ENCODE measurements at regions not wholly inside any gene's neighbourhood (a gene's known extent, or its start where the extent isn't known, plus 50 kb on each side); places are given as distances from the start of the nearest gene placed in this dataset.

GRCh38 chr20:61047515-61047914 lies 204.5 kb upstream of the CDH4 start:
- TF ChIP-seq CTCF (conservative IDR thresholded peaks at IDR 0.05; ENCODE audit: low read length) (no peak), EZH2phosphoT487 (IDR thresholded peaks at IDR 0.05; ENCODE audit: borderline replicate concordance, low read depth, low read length) (no peak)

All from OCI-LY7 (cell line).